A673 (cell line): ENCODE measurements at regions not wholly inside any gene's neighbourhood (a gene's known extent, or its start where the extent isn't known, plus 50 kb on each side); places are given as distances from the start of the nearest gene placed in this dataset.

Experiments
- EZH2 ChIP-seq: fragments of 200-600 bp; sonication (generic); IDR thresholded peaks from 2 replicates; pipeline ENCODE4 v1.6.1; 2017; ENCODE audit warnings: borderline replicate concordance, low read depth, mild to moderate bottlenecking, mixed read lengths, antibody characterized with exemption, low read length; ENCODE audit not compliant: poor library complexity, severe bottlenecking
- TF ChIP-seq, protein P1 (sequence below): fragments of 300-800, 200-600 bp; sonication (generic); conservative IDR thresholded peaks from 2 replicates; pipeline ENCODE4 v1.5.1; 2017; ENCODE audit warnings: low read depth, mild to moderate bottlenecking, antibody characterized with exemption, low read length, moderate library complexity, mixed read lengths

DNA sequence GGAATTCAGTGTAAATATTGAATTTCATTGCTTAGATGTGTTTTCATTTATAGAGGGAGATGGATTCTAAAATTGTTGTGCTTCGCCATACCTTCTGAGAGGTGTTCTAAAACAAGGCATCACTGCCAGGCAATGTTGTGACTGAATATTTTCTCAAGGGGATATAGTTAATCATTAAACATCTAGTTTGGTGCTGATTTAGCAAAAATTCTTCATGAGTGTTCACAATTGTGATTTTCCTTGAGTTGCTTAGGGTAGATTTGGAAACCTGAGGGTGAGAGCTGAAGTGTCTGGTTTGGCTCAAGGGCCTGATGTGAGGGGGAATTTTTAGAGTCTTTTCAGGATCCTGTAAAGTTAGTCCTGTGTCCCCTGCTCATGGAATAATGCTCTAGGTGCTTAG is 104.5 kb downstream of the MAT2B start:
- TF ChIP-seq EZH2 = no peak
- TF ChIP-seq, protein P1, sequence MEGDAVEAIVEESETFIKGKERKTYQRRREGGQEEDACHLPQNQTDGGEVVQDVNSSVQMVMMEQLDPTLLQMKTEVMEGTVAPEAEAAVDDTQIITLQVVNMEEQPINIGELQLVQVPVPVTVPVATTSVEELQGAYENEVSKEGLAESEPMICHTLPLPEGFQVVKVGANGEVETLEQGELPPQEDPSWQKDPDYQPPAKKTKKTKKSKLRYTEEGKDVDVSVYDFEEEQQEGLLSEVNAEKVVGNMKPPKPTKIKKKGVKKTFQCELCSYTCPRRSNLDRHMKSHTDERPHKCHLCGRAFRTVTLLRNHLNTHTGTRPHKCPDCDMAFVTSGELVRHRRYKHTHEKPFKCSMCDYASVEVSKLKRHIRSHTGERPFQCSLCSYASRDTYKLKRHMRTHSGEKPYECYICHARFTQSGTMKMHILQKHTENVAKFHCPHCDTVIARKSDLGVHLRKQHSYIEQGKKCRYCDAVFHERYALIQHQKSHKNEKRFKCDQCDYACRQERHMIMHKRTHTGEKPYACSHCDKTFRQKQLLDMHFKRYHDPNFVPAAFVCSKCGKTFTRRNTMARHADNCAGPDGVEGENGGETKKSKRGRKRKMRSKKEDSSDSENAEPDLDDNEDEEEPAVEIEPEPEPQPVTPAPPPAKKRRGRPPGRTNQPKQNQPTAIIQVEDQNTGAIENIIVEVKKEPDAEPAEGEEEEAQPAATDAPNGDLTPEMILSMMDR = no peak
